Testis (tissue), 2 donors: ENCODE measurements at regions not wholly inside any gene's neighbourhood (a gene's known extent, or its start where the extent isn't known, plus 50 kb on each side); places are given as distances from the start of the nearest gene placed in this dataset.

Experiments used
- DNase-seq: peaks from one replicate; pipeline ENCODE4 v3.0.0-alpha.2; 2019
- H3K27ac ChIP-seq, 2 donors: fragments of 200-600 bp; sonication (generic); one replicate each; pipeline ENCODE4 v1.5.1; 2019
- H3K27me3 ChIP-seq: fragments of 200-600 bp; sonication (generic); one replicate; pipeline ENCODE4 v1.5.1; 2019
- H3K36me3 ChIP-seq: fragments of 200-600 bp; sonication (generic); one replicate; pipeline ENCODE4 v1.5.1; 2017; ENCODE audit warnings: low read depth; ENCODE audit errors: missing control alignments
- H3K4me1 ChIP-seq: fragments of 200-600 bp; sonication (generic); one replicate; pipeline ENCODE4 v1.5.1; 2019
- H3K4me3 ChIP-seq, 2 donors: fragments of 200-600 bp; sonication (generic); one replicate each; pipeline ENCODE4 v1.5.1; 2017 to 2019
- H3K9me3 ChIP-seq: fragments of 200-600 bp; sonication (generic); one replicate; pipeline ENCODE4 v1.5.1; 2017
- CTCF ChIP-seq, 3 experiments: fragments of 450-650 bp in 2 of 3; fragments of 200-600 bp in 1 of 3; sonication (generic) in 1 of 3; IDR thresholded peaks; one replicate each; pipeline ENCODE4 v1.5.1; 2016 to 2019; ENCODE audit warnings: antibody characterized with exemption in 3 of 3, mild to moderate bottlenecking in 2 of 3, moderate library complexity in 1 of 3
- POLR2A ChIP-seq: fragments of 450-650 bp; IDR thresholded peaks from one replicate; pipeline ENCODE4 v1.6.1; 2017; ENCODE audit warnings: antibody characterized with exemption, mild to moderate bottlenecking, moderate library complexity
- WGBS, 2 donors: methylation state at CpG; one replicate each; pipeline ENCODE4 v1.1.5; 2018; 5-methylcytosine and 5-hydroxymethylcytosine counted together
- intact Hi-C: fragments of 100-400 bp; cut with DNase I; formaldehyde crosslinking; loops from one replicate; pipeline ENCODE4 v1.15.1; 2023; ENCODE audit warnings: low total_unique reads
- small RNA-seq, 2 donors: library from RNA; depleted of rRNA; stranded (forward); fragments of <200 nt; gene quantifications; one replicate each; pipeline ENCODE3, GENCODE V24; 2016

- WGBS, 2 donors: 90 to 91% methylated on average over 2 of the region's 2 CpGs
- no peak overlapping the region for H3K4me3 ChIP-seq
- TF ChIP-seq CTCF (IDR thresholded peaks at IDR 0.05) (no peak), POLR2A (no peak)
- H3K27ac ChIP-seq: no peak overlapping the region
- no peaks in the 10 kb centered on the region for H3K4me1 ChIP-seq
- no peaks in the 10 kb centered on the region for H3K9me3 ChIP-seq
- no peaks in the 10 kb centered on the region for H3K27me3 ChIP-seq
- no peaks in the 10 kb centered on the region for H3K36me3 ChIP-seq
- intact Hi-C loops: no loop called here
- DNase-seq: no peak
Observed at GRCh38 chr1:220322570-220322969, 50.3 kb upstream of the RAB3GAP2 start.

Small RNAs in the stretch of these regions (small RNA-seq; reads per million reads assigned to genes)
- gene AC096644.2: 0 reads per million in 2 donors
